SH-SY5Y (cell line): ENCODE measurements at regions not wholly inside any gene's neighbourhood (a gene's known extent, or its start where the extent isn't known, plus 50 kb on each side); places are given as distances from the start of the nearest gene placed in this dataset.

Experiments used
- GATA2 ChIP-seq: IDR thresholded peaks from 2 replicates; pipeline ENCODE4 v1.6.1; 2011; ENCODE audit warnings: mild to moderate bottlenecking, low read depth, low read length
- GATA3 ChIP-seq: IDR thresholded peaks from 2 replicates; pipeline ENCODE4 v1.6.1; 2011; ENCODE audit warnings: low read depth, mild to moderate bottlenecking, low read length, moderate library complexity

DNA sequence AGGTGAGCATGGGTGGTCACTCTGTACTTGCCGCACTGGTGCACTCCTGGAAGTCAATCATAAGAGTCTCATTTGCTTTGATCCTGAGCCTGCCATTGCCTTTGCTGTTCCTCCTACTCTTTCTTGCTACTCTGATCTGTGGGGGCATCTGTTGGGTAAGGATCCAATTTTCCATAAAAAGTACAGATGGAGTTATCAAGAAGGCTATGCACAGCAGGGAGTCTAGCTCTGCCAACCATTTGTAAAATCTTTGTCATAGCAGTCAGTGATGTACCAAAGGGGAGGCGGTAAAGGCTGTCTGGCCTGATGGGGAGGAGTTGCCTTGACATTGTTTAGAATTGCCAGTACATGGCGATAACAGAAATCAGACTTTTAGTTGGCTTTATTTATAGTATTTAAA is 109.0 kb upstream of the PLPPR1 start:
- TF ChIP-seq GATA2 (no peak), GATA3 (no peak)
